ENCODE measurements at regions not wholly inside any gene's neighbourhood (a gene's known extent, or its start where the extent isn't known, plus 50 kb on each side); places are given as distances from the start of the nearest gene placed in this dataset.

GRCh38 chr1:5564578-5565257, 427.5 kb downstream of the NPHP4 start:
- Mint-ChIP-seq H3K9me3 (peaks cover 11% of the 10 kb centered on the region), H3K4me1 (no peaks in the 10 kb centered on the region), H3K27ac (no peak overlapping the region), H3K4me3 (no peak overlapping the region), H3K36me3 (ENCODE audit: low read depth) (no peaks in the 10 kb centered on the region), H3K27me3 (ENCODE audit: low read depth) (peaks cover 18% of the 10 kb centered on the region)
- TF ChIP-seq CTCF (IDR thresholded peaks at IDR 0.05; ENCODE audit: unreplicated experiment in 3 of 3) = no peak

DNA sequence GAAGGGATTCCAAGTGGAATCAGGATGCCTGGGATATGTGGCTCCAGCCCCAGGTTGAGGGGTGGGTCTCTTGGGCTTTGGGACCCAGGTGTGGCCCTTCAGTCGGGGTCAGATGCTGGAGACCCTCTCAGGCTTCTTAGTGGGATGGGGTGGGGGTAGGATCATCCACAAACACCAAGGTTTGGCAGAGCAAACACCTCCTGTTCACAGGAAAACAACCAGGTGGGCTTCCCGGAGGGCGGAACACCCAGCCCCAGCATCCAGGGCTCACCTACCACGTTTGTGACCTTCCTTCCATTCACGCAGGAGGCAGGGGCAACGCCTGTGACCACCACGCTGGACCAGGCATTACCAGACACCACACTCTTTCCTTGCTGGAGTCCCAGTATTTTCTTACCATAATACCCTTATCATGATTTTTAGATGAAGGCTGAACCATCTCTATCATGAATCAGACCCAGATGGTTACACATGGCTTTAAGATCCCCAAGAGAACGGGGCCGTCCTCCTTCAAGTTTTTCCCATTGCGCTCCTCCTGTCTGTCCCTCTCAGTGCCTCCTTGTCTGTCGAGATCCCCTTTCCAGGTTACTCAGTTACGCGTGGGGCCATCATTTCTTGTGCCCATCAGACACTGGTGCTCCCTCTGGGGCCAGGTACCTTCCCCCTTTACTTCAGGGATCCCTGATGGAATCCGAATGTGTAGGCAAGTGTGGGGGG, 428.2 kb downstream of the NPHP4 start:
- no peak overlapping the region for H3K4me3 Mint-ChIP-seq
- TF ChIP-seq CTCF (IDR thresholded peaks at IDR 0.05; ENCODE audit: unreplicated experiment in 3 of 3) = no peak
- H3K36me3 Mint-ChIP-seq (ENCODE audit: low read depth) = no peaks in the 10 kb centered on the region
- H3K27me3 Mint-ChIP-seq (ENCODE audit: low read depth) = peaks cover 18% of the 10 kb centered on the region
- H3K4me1 Mint-ChIP-seq = no peaks in the 10 kb centered on the region
- no peak overlapping the region for H3K27ac Mint-ChIP-seq
- peaks cover 9% of the 10 kb centered on the region for H3K9me3 Mint-ChIP-seq

- TF ChIP-seq CTCF (IDR thresholded peaks at IDR 0.05; ENCODE audit: unreplicated experiment in 3 of 3) = no peak
Observed at GRCh38 chr1:5562769-5563168, 429.5 kb downstream of the NPHP4 start.

GRCh38 chr1:5562331-5562730, 429.9 kb downstream of the NPHP4 start:
- TF ChIP-seq CTCF (IDR thresholded peaks at IDR 0.05; ENCODE audit: unreplicated experiment in 3 of 3) = no peak

More at GRCh38 chr1:5562769-5563168, 429.5 kb downstream of the NPHP4 start:
- H3K36me3 Mint-ChIP-seq (ENCODE audit: low read depth) = no peaks in the 10 kb centered on the region
- H3K27ac Mint-ChIP-seq = no peak overlapping the region
- H3K9me3 Mint-ChIP-seq = peaks cover 16% of the 10 kb centered on the region
- H3K4me1 Mint-ChIP-seq = no peaks in the 10 kb centered on the region
- peaks cover 14% of the 10 kb centered on the region for H3K27me3 Mint-ChIP-seq (ENCODE audit: low read depth)
- no peak overlapping the region for H3K4me3 Mint-ChIP-seq

DNA sequence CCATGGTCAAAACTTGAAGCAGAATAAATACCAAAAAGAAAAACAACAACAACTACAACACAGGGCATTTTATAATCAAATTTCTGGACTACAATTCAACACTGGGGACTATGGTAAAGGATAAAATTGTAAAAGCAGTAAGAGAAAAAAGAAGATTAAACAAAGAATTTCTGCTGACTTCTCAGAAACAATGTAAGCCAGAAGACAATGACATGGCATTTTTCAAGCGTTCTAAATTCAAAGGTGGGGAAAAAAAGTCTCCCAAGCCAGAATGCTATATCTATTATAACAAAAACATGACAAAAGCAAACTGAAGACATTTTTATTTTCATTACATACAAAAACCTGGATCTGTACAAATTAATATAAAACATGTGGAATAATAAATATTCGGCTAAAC, 433.1 kb downstream of the NPHP4 start:
- peaks cover 26% of the 10 kb centered on the region for H3K9me3 Mint-ChIP-seq
- H3K36me3 Mint-ChIP-seq (ENCODE audit: low read depth) = no peaks in the 10 kb centered on the region
- peaks cover 12% of the 10 kb centered on the region for H3K27me3 Mint-ChIP-seq (ENCODE audit: low read depth)
- TF ChIP-seq CTCF (IDR thresholded peaks at IDR 0.05; ENCODE audit: unreplicated experiment in 3 of 3) = no peak
- H3K4me1 Mint-ChIP-seq = no peaks in the 10 kb centered on the region
- H3K4me3 Mint-ChIP-seq = no peak overlapping the region
- no peak overlapping the region for H3K27ac Mint-ChIP-seq

More at GRCh38 chr1:5562331-5562730, 429.9 kb downstream of the NPHP4 start:
- Mint-ChIP-seq H3K4me1 (no peaks in the 10 kb centered on the region), H3K27me3 (ENCODE audit: low read depth) (peaks cover 14% of the 10 kb centered on the region), H3K36me3 (ENCODE audit: low read depth) (no peaks in the 10 kb centered on the region), H3K27ac (no peak overlapping the region), H3K4me3 (no peak overlapping the region), H3K9me3 (peaks cover 17% of the 10 kb centered on the region)
